ENCODE measurements at regions not wholly inside any gene's neighbourhood (a gene's known extent, or its start where the extent isn't known, plus 50 kb on each side); places are given as distances from the start of the nearest gene placed in this dataset.

- H3K27ac Mint-ChIP-seq = no peak overlapping the region
- peaks cover 0 to 8% of the 10 kb centered on the region in 2 donors for H3K9me3 Mint-ChIP-seq
- no peaks in the 10 kb centered on the region for H3K4me1 Mint-ChIP-seq (ENCODE audit: low read depth in 2 of 2)
- H3K36me3 Mint-ChIP-seq (ENCODE audit: insufficient read depth) = no peaks in the 10 kb centered on the region
- H3K4me3 Mint-ChIP-seq = no peak overlapping the region
- DNase-seq = no peak
- no peaks in the 10 kb centered on the region for H3K27me3 Mint-ChIP-seq
- ATAC-seq (replicated peaks) = no peak
These were observed 77.2 kb upstream of the CD180 start for GRCh38 chr5:67273689-67274356.

DNA sequence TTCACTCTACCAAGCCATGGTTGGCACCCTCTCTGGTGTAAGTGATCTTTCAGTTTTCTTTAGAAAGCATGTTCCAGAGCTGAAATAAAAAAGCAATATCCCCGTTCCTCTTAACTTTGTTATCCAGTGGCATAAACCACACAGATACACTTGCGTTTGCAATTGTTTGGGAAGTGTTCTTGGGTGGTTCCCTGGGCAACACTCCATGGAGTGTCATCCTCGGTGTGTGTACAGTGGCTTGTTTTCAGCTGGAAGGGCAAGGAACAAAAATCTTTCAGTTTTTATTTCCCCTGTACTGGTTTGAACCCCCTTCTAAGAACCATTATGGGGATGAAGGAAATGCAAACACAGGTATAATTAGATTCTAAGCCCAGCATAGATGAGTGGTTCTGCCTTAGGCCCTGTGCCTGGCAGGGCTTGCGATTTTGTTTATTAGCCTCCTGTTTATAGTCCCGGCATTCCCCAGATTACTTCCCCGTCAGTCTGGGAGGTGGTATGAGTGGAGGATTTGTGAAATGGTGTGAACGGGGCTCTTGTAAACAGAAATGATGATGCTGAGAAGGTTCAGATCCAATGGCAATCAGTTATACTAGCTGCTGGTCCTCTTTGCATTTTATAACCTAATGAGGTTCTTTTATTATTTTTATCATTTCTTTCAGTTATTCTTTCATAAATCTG is 76.0 kb upstream of the CD180 start:
- no peaks in the 10 kb centered on the region for H3K9me3 Mint-ChIP-seq
- H3K27ac Mint-ChIP-seq = no peak overlapping the region
- H3K27me3 Mint-ChIP-seq = no peaks in the 10 kb centered on the region

DNA sequence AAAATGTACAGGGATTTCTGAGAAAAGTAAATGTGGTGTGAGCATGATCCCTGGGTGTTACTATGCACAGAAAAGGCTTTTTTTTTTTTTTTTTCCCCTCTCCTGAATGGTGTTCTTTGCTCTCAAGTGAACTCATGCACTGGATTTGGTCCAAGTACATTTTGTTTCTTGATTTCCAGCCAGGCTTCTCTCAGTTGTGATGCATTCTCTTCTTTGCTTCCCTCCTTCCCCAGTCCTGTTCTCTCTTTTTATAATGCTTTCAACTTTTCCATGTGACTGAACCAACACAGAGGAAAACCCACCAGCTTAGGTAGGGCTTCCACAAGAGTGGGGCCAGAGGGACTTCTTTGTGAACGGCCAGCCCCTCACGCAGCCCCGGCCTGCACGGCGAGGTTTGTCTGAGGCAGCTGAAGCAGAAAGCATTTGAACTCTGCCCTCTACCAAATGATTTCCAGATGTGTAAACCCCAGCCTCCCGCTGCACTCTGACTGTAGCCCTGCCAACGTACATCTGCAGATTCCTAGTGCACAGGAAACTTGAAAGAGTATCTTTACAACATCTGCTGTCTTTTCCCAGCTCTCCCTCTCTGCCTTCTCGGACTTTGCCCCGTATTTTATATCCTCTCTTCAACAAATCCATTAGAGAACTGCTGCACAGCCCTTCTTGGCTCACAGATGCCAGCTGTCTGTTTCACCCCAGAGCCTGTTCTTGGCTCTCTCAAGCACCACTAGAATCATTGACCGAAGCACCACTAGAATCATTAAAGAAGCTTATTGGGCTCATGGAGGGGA is 71.8 kb upstream of the CD180 start:
- DNase-seq = no peak
- Mint-ChIP-seq H3K27me3 (no peaks in the 10 kb centered on the region), H3K36me3 (ENCODE audit: insufficient read depth) (no peaks in the 10 kb centered on the region), H3K27ac (no peak overlapping the region), H3K4me1 (ENCODE audit: low read depth in 2 of 2) (no peaks in the 10 kb centered on the region), H3K4me3 (no peak overlapping the region), H3K9me3 (no peaks in the 10 kb centered on the region)
- ATAC-seq (replicated peaks) = no peak

More for the DNA sequence above, 76.0 kb upstream of the CD180 start:
- Mint-ChIP-seq H3K4me1 (ENCODE audit: low read depth in 2 of 2) (no peaks in the 10 kb centered on the region), H3K36me3 (ENCODE audit: insufficient read depth) (no peaks in the 10 kb centered on the region), H3K4me3 (no peak overlapping the region)
- no peak for ATAC-seq (replicated peaks)
- no peak for DNase-seq

DNA sequence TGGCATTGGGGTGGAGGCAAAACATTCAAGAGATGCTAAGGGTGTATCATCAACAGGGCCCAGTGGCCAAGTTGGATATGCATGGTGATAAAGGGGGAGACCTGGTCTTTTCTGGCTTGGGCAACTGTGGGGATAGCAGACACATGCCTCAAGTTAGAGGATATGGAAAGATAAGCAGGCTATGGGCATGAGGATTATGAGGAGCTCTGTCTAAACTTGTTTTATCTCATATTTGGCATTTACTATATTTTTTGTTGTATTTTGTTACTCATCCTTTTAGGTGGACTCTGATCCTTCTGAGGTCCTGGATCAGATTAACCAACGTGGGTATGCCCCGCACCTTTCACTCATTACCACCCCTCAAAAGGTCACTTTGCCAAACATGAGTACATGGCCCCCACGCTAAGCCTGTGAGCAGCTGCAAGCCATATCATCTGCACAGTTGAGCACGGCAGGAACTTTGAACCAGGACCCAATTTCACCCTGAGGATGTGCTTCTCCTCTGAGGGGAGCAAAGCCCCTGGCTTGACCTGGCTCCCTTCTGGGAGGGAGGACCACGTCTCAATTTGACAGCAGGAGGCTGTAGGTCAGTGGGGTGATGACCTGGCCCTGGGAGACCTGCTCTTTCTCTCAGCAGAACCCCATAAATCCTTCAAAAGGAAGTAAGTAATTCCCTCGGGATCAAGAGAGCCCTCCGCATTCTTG is 71.1 kb upstream of the CD180 start:
- DNase-seq (no peak), ATAC-seq (replicated peaks) (no peak)
- no peaks in the 10 kb centered on the region for H3K27me3 Mint-ChIP-seq
- no peaks in the 10 kb centered on the region for H3K36me3 Mint-ChIP-seq (ENCODE audit: insufficient read depth)
- no peaks in the 10 kb centered on the region for H3K9me3 Mint-ChIP-seq
- H3K27ac Mint-ChIP-seq = no peak overlapping the region
- no peak overlapping the region for H3K4me3 Mint-ChIP-seq
- no peaks in the 10 kb centered on the region for H3K4me1 Mint-ChIP-seq (ENCODE audit: low read depth in 2 of 2)

DNA sequence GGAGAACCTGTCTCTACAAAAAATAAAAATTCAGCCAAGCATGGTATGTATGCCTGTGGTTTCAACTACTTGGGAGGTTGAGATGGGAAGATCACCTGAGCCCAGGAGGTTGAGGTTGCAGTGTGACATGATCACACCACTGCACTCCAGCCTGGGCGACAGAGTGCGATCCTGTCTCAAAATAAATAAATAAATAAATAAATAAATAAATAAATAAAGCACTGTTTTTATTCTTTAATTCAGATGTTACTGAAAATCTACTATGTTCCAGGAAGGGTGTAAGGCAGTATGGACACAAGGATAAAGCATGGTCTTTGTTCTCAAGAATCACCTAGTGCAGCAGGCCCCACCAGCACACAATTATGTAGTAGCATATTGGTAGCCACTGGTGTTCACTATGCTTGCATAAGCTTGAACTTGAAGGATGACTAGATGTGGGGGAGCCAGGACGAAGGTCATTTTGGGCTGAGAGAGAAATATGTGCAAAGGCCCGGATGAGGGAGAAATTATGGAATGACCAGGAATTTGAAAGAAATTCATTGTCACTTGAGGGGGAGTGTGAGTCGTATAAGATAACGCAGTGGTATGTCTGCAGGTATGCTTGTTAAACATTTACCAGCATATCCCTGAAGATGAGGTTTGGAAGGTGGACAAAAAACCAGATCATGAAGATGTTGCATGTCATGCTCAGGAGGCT is 70.2 kb upstream of the CD180 start:
- Mint-ChIP-seq H3K4me1 (ENCODE audit: low read depth in 2 of 2) (no peaks in the 10 kb centered on the region), H3K27ac (no peak overlapping the region), H3K4me3 (no peak overlapping the region), H3K36me3 (ENCODE audit: insufficient read depth) (no peaks in the 10 kb centered on the region), H3K9me3 (no peaks in the 10 kb centered on the region), H3K27me3 (no peaks in the 10 kb centered on the region)
- ATAC-seq (replicated peaks) (no peak), DNase-seq (no peak)

DNA sequence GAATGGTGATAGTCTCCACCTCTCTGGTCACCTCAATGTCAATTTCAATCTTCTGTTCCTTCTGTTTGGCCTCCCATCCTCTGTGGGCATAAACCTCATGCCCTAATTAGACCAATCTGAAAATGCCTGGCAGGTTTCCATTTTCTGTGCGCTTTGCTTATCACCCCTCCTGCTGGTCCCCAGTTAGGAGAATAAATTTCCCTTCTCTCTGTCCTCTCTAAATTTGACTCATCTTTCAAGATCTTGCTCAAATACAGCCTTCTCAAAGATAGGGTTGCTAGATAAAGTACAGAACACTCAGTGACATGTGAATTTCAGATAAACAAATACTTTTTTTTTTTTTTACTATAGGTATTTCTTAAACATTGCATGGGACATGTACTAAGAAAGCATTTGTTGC is 69.4 kb upstream of the CD180 start:
- no peaks in the 10 kb centered on the region for H3K9me3 Mint-ChIP-seq
- H3K27ac Mint-ChIP-seq = no peak overlapping the region
- H3K4me3 Mint-ChIP-seq = no peak overlapping the region
- H3K27me3 Mint-ChIP-seq = no peaks in the 10 kb centered on the region
- H3K36me3 Mint-ChIP-seq (ENCODE audit: insufficient read depth) = no peaks in the 10 kb centered on the region
- H3K4me1 Mint-ChIP-seq (ENCODE audit: low read depth in 2 of 2) = no peaks in the 10 kb centered on the region
- no peak for DNase-seq
- ATAC-seq (replicated peaks) = no peak

- no peaks in the 10 kb centered on the region for H3K4me1 Mint-ChIP-seq (ENCODE audit: low read depth in 2 of 2)
- no peak overlapping the region for H3K4me3 Mint-ChIP-seq
- H3K27ac Mint-ChIP-seq = no peak overlapping the region
- H3K27me3 Mint-ChIP-seq = peaks cover 0 to 5% of the 10 kb centered on the region in 2 donors
- DNase-seq = no peak
- ATAC-seq (replicated peaks) = no peak
- no peaks in the 10 kb centered on the region for H3K36me3 Mint-ChIP-seq (ENCODE audit: insufficient read depth)
- H3K9me3 Mint-ChIP-seq = no peaks in the 10 kb centered on the region
These were observed 67.2 kb upstream of the CD180 start for GRCh38 chr5:67263656-67264408.

GRCh38 chr5:67262956-67263355 is 66.4 kb upstream of the CD180 start:
- no peak overlapping the region for H3K4me3 Mint-ChIP-seq
- H3K27ac Mint-ChIP-seq = no peak overlapping the region
- H3K4me1 Mint-ChIP-seq (ENCODE audit: low read depth in 2 of 2) = no peaks in the 10 kb centered on the region
- ATAC-seq (replicated peaks) (no peak), DNase-seq (no peak)
- H3K36me3 Mint-ChIP-seq (ENCODE audit: insufficient read depth) = no peaks in the 10 kb centered on the region
- no peaks in the 10 kb centered on the region for H3K9me3 Mint-ChIP-seq
- H3K27me3 Mint-ChIP-seq = peaks cover 0 to 5% of the 10 kb centered on the region in 2 donors

DNA sequence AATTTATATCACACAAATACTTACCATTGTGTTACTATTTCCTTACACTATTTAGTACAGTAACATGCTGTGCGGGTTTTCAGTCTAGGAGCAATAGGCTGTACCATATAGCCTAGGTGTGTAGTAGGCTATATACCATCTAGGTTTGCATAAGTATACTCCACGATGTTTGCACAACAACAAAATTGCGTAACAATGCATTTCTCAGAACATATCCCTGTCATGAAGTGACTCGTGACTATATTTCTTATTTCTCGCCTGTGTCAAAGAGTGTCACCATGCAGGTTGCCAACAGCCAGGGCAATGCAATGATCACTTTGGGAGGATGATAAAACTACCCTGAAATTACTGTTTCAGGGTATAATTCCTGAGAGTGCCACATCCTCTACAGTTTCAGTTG is 65.6 kb upstream of the CD180 start:
- Mint-ChIP-seq H3K4me3 (no peak overlapping the region), H3K27me3 (peaks cover 0 to 5% of the 10 kb centered on the region in 2 donors), H3K9me3 (no peaks in the 10 kb centered on the region), H3K36me3 (ENCODE audit: insufficient read depth) (no peaks in the 10 kb centered on the region), H3K4me1 (ENCODE audit: low read depth in 2 of 2) (no peaks in the 10 kb centered on the region), H3K27ac (no peak overlapping the region)
- no peak for ATAC-seq (replicated peaks)
- DNase-seq = no peak

GRCh38 chr5:67259548-67260215 is 63.1 kb upstream of the CD180 start:
- peaks cover 0 to 5% of the 10 kb centered on the region in 2 donors for H3K27me3 Mint-ChIP-seq
- no peak overlapping the region for H3K27ac Mint-ChIP-seq
- peaks cover 0 to 8% of the 10 kb centered on the region in 2 donors for H3K4me1 Mint-ChIP-seq (ENCODE audit: low read depth in 2 of 2)
- H3K9me3 Mint-ChIP-seq = no peaks in the 10 kb centered on the region
- no peak overlapping the region for H3K4me3 Mint-ChIP-seq
- no peaks in the 10 kb centered on the region for H3K36me3 Mint-ChIP-seq (ENCODE audit: insufficient read depth)
- ATAC-seq (replicated peaks) = no peak
- DNase-seq = no peak

- H3K4me1 Mint-ChIP-seq (ENCODE audit: low read depth in 2 of 2) = peaks cover 0 to 8% of the 10 kb centered on the region in 2 donors
- no peaks in the 10 kb centered on the region for H3K36me3 Mint-ChIP-seq (ENCODE audit: insufficient read depth)
- H3K27ac Mint-ChIP-seq = no peak overlapping the region
- H3K27me3 Mint-ChIP-seq = peaks cover 0 to 5% of the 10 kb centered on the region in 2 donors
- no peaks in the 10 kb centered on the region for H3K9me3 Mint-ChIP-seq
- no peak for DNase-seq
- ATAC-seq (replicated peaks) = no peak
- no peak overlapping the region for H3K4me3 Mint-ChIP-seq
These were observed 60.9 kb upstream of the CD180 start for GRCh38 chr5:67257500-67257899.

DNA sequence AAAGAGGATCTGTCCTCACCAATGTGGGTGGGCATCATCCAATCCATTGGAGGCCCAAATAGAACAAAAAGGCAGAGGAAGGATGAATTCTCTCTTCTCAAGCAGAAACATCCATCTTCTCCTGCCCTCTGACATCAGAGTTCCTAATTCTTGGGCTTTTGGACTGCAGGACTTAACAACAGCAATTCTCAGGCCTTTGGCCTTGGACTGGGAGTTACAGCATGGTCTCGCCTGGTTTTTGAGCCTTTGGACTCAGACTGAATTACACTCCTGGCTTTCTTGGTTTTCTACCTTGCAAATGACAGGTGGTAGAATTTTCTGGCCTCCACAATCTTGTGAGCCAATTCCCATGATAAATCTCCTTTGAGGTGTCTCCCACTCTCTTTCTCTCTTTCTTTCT is 60.5 kb upstream of the CD180 start:
- Mint-ChIP-seq H3K4me3 (no peak overlapping the region), H3K4me1 (ENCODE audit: low read depth in 2 of 2) (peaks cover 0 to 8% of the 10 kb centered on the region in 2 donors), H3K36me3 (ENCODE audit: insufficient read depth) (no peaks in the 10 kb centered on the region), H3K27me3 (peaks cover 0 to 5% of the 10 kb centered on the region in 2 donors), H3K27ac (no peak overlapping the region), H3K9me3 (no peaks in the 10 kb centered on the region)
- DNase-seq = no peak
- no peak for ATAC-seq (replicated peaks)
